HUDEP-2 (cell line): ENCODE measurements at regions not wholly inside any gene's neighbourhood (a gene's known extent, or its start where the extent isn't known, plus 50 kb on each side); places are given as distances from the start of the nearest gene placed in this dataset.

ENCODE experiments used
- DNase-seq, 76 experiments: peaks; one replicate each; lab custom pipeline; 2025; ENCODE audit not compliant: unreplicated experiment in 76 of 76; lab: John Stamatoyannopoulos, UW

DNA sequence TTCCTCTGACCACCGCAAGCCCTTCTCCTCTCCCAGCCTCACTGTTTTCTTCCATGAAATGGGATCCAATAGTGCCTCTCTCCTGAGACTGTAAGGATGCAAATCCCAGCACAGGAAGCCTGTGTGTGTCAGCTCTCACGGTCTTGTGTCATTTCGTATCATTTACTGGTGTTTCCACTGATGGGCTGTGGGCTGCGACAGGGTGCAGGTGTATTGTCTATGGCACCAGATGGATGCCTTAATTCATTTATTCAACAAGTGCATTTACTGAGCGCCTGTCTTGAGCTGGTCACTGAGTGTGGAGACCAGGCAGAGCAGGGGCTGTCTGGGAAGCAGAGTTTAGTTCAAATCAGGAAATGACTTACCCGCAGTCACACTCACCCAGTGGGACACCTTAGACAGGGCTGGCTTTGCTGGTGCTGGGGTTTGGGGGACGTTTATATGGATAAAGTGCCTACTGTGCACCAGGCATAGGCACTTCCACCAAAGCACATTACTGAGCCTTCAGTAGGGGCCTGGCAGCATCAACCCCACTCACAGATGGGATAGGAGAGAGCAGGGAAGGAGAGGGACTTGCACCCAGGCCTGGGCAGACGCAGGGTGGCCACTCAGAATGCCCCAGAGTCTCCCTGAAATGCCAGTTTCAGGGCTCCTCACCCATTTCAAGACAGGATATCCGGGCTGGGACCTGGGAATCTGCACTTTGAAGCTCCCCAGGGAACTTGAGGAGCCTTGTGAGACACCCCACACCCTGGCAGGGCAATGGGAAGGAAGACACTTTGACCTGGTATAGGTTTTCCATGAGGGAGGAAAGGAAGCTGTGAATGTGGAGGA lies 398.9 kb downstream of the MATN1 start:
- no peak for DNase-seq

DNA sequence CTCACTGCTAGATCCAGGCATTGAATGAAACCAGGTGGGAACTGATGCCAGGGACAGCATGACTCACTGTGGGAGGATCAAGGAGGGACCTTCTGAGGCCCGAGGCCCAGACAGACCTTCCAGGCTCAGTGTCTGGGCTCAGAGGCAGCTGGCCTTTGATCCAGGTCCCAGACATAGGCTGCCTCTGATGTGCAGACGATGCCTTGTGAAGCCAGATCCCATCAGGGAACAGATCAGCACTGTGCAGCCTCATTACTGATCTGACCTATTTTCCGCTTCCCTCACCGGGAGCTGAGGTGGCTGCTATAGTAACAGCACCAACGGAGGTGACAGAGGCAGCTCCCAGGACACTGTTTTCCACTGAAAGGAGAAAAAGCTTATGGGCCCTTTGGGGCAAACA lies 399.5 kb downstream of the MATN1 start:
- DNase-seq = no peak

DNA sequence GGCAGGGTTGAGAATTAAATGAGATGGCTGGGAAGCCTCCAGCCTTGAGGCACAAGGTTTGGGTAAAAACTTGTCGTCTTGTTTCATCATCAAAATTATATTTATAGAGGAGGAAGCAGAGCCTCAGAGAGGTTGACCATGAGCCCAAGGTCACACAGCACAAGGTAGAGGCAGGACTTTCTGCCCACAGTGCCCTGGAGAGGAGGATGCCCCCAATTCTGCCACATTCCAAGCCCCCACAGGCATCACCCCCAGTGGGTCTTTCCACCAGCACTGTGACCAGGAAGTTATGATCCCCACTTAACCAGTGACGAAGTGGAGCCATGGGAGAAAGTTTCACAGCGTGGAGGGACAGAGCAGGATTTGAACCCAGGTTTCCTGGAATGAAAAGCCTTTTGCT lies 400.0 kb downstream of the MATN1 start:
- no peak for DNase-seq

DNA sequence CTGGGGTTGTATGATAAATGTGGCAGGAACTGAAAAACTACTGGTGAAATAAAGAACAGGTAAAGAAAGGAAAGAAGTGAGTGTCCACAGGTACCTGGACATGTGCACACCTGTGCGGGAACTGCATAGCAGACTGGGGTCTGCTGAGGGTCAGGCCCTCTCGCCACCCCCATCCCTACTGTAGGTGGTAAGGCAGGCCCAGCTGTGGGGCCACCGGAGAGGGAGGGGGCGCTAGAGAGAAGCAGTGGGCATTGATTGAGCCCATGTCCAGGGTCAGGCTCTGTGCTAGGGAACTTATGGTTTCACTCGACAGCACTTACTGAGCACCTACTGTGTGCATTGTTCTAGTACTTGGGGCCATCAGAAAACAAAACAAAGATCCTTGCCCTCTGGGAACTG lies 400.5 kb downstream of the MATN1 start:
- no peak for DNase-seq

DNA sequence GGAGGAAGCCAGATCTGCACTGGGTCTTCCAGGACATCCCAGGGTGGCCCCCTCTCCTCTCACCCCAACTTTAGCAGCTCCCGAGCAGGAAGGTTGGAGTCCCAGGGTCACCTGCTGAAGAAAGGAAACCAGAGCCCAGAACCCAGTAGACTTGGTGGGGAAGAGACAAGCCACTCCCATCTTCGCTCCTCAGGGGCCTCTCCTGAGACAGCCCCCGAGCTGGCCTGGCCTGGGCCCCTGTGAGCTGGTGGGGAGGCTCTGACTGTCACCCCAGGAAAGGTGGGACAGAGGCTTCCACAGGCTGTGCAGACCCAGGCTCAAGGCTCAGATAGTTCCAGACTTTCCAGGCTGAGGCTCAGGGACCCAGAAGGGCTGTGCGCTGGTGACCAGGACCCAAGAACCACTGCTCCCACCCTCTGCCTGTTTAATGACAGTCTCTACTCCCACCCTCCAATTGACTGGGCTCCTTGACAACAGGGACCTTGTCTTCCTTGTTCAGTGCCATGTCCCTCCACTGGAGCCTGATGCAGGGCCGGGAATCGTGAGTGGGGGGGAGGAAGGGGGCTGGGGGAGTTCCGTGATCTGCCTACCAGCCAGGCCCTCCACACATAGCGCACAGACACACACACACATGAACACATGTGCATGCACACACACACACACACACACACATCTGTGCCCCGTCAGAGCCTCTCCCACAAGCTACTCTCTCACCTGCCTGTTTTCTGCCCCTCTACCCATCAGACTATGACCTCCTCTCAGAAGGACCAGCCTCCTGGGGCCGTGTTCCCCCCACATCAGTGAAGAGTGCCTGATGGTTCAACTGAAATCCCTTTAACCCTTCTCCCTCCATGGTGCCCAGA lies 401.2 kb downstream of the MATN1 start:
- no peak for DNase-seq

DNA sequence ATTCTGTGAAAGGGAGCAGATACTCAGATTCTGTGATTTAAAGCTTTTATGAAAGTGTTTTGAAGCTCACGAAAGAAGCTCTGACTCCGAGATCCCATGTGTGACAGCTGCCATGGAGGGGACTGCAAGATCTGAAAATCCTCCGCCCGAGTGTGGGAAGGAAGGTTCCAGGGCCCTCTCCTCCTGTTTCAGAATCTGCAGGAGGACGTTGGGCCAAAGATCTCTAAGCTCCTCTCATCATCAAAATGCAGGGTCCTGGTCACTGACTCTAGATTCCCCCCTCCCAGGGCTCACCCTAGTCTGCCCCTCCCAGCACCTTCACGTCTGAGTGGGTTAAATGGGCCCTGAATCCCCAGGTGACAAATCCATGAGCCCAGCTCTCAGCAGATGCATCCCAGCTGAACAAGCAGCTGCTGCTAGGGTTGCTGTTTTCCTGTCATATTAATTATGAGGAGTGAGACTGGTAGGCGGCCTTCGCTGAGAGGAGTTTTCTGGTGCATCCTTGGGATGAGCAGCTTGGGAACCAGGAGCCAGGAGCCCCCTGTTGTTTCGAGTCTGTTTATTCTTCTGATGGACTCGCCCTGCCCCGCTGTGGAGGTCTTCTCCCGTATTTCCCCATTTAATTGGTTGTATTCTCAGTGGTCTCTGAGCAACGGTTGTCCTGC lies 402.0 kb downstream of the MATN1 start:
- no peak for DNase-seq

DNA sequence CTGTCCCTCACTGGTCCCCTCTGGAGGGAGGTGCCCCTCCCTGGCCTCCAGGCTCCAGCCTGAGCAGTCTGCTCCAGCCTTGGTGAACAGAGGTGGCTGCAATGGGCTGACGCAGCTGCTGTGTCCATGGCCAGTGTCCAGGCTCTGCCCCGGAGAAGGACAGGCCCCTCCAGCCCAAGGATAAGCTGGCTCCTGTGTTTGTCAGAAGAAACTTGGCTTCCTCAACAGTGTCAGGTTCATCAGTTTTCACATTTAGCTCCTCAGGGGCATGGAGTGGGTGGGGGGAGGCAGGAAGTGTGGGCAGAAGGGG lies 402.8 kb downstream of the MATN1 start:
- DNase-seq = no peak

DNA sequence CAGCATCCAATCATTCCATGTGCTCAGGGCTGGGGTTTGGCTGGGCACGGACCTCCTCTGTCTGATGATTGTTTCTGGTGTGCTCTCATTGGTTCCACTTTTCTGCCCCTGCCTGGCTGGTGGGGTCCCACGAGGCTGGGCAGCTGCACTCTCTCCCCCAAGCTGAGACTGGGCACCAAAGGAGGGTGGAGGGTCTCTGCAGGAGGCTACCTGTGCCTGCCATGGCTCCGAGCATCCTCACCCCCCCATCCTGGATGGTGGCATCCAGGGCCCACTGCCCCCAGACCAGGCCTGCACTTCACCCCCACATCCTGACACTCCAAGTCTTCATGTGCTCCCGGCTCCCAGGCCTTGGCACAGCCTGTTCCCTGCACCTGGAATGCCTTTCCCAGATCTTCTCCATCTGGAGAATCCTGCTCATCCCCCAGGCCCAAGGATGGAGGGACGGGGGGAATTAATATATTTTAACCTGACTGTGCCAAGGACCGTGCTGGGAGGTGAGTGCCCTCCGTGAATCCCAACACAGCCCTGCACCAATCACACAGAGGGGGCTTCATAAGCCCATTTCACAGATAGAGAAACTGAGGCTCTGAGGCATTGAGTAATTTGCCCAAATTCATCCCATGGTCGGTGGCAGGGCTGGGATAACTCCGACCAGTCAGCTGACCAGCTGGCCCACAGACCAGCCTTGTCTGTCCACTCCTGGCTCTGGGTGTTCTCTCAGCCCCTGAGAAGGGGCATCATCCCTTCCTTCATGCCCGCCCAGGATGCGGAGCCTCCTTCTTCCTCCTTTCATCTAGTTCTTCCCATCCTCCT lies 403.4 kb downstream of the MATN1 start:
- no peak for DNase-seq

DNA sequence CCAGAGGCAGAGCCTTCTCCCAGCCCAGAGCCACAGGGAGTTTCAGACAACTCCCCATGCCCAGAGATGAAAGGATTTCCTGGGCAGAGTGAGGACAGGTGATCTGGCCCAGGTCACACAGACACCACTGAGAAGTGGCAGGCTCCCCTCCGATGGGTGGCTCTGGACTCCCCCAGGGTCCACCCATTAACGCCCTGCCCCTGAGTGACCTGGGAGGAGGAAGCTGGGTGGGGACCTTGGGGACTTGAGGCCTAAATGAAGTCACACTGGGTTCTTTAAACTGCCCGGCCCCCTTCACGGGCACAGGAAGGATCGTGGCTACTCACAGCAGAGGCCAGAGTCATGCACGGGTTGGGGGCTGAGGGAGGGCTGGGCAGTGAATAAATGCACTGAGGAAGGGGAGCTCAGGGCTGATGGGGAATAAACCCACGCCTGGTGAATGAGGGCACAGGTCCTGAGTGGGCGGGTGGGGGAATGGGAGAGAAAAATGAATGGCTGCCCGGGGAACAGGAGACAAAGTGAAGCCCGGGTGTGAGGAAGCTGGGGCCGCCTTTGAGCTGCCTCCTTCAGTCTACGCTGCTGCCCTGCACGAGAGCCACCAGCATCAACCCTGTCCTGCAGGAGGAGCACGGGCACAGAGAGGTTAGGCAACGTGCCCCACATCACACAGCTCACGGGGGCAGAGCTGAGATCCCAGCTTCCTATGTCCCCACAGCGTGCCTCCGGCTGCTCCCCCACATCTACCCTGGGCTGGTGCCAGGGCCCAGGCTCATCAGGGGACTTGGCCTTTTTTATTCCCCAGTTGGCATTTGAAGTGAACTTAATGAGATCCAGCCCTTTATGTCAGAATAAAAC lies 404.3 kb downstream of the MATN1 start:
- no peak for DNase-seq

DNA sequence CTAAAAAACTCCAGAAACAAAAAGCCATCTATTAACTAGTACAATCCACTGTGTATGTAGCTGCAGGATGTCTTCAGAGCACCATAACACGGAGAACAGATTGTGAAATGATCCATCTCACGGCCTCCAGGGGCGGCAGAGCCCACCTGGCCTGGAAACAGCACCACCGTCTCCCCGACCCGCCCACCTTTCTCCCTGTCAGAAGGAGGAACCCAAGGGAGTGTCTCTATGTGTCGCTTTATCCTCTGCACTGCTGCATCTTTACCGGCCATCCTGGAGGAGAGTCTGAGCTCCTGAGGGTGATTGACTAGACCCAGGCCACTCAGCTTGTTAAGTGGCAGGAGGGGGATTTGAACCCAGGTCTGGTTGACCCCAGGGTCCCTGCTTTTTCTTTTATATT lies 405.0 kb downstream of the MATN1 start:
- no peak for DNase-seq

DNA sequence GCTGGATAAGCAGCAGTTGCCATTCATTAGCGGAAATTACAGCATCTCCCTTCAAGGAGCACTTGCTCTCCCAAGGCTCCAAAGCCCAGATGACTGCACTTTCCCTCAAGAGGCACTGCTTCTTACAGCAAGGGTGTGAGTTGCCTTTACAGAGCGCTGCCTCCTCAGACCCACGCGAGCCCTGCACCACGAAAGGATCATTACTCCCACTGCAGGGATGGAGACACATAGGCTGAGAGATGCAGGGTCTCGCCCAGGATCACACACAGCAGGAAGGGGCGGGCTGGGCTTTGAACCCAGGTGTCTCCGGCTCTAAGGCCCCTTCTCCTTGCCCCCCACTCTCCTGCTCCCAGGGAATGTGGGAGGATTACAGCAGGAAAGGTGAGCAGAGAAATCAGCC lies 405.5 kb downstream of the MATN1 start:
- no peak for DNase-seq

DNA sequence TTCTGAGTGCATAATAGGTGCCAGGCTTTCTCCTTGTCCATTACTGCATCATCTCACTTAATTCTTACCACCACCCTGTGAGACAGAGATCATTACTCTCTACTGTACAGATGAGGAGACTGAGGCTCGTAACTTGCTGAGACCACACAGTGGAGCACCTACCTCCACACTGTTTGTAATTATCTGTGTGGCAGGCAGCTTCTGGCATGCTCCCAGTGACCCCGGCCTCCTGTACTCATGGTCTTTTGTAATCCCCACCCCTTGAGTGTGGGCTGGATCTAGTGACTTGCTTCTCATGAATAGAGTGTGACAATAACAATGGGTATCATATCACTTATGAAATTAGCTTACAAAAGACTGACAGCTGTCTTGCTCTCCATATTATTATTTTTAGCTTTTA lies 407.3 kb downstream of the MATN1 start:
- no peak for DNase-seq

DNA sequence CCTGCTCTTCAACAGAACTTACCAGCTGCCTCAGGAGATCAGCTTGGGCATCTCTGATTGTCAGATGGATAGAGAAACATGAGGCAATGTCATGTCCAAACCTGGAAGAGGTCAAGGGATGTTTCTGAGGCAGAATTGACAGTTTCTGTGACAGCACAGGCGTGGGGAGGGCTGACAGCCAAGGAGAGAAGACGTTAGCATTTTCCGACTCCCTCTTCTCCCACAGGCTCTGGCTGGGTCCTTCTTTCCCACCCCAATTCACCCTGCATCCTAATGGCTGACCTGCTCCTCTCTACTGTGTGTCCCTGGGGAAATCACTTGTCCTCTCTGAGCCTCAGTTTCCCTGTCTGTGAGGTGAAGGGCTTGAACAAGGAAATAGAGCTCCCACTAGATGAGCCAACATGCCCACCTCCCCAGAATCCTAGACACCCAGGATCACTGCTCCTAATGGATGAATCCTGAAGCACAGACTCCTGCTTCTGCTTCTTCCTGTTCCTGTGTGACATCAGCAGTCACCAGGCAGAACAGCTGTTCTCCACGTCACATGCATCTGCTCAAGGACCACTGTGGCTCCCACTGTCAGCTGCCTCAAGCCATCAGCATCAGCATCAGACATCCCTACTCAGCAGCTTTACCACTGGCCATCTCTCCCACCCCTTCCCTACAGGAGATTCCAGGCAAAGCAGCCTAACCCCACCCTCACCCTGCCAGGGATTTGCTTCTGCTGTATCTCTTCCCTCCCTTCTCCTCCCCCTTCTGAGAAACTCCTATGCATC lies 408.0 kb downstream of the MATN1 start:
- no peak for DNase-seq

DNA sequence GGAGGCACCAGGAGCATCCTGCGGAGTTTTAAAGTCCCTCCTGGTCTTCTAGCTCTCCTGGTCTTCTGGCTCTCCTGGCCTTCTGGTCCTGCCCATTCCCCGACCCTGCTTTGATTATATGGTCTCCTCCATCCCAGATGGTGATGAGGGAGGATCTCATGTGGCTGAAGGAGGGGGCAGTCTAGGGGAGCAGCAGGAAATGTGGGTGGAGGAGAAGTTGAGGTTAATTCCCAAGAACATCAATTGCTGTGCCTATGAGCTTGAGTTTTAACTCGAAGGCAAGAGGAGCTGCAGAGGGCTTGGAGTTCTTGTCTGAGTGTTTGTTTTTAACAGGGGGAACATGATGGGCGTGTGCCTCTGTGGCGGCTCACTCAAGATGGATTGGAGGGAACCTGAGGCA lies 408.8 kb downstream of the MATN1 start:
- DNase-seq = no peak

DNA sequence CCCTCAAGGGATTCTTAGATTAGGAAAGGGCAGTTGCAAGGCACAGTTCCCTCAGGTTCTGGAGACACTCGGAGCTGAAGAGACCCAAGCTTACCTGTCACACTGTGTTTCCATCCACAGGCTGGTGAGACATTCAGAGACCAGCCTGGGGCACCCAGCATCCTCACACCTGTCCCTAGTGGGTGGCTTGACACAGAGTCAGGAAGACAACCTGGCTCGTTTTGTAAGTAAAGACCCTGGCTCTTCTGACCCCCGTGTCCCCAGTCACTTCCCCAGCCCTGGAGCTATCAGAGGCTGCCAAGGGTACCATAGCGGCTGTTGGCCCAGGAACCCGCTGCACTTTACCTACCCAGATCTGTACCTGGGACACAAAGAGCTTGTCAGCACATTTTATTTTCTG lies 409.8 kb downstream of the MATN1 start:
- no peak for DNase-seq

DNA sequence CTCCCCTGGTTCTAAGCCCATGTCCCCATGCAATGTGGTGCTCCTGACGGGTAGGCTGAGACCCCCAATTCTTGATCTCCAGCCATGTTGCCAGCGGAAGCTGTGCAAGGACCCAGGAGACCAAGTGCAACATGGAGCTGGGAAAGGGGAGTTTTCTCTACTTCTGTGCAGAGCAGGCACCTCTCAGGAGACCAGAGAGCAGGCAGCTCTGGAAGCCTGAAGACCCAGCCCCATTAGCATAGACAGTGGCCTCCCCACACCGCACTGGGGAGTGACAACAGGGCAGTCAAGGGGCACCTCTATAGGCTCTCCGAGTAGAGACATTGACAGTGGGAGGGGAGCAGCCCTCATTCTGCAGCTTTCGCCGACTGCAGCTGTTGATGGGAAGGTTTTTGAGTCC lies 410.2 kb downstream of the MATN1 start:
- no peak for DNase-seq

DNA sequence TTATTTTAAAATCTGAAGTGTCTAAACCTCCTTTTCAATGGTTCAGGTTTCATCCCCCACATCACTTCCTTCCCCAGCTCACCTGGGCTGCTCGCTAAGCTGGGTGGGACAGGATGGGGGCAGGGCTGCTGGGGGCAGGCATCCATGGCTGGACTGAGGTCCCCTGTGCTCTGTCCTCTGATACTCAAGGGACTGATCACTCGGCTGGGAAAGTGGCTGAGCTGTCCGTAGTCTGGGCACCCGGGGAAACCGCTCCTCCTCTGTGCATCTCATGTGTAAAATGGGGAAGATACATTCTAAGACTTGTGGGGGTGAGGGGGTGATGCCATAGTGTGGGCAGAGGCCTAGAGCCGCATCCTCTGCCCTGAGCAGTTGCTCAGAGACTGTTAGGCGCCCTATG lies 411.2 kb downstream of the MATN1 start:
- no peak for DNase-seq

DNA sequence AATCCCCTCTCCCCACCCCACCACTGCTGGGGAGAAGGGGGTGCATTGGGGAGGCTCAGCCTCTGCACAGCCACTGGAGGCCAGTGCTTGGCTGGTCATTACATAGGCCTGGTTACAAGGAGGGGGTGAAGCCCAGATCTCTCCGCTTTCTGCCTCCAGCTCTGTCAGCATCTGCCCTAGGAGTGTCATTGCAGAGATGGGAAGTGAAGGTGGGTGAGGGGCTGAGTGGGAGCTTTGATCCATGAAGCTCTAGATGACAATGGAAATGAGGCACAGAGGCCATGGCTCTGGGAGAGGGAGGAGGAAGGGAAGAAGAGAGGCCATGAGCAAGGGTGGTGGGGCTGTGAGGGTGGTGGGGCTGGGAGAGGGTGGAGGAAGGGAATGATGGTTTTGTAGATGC lies 411.6 kb downstream of the MATN1 start:
- DNase-seq = no peak
